OCI-LY1 (cell line): ENCODE measurements at regions not wholly inside any gene's neighbourhood (a gene's known extent, or its start where the extent isn't known, plus 50 kb on each side); places are given as distances from the start of the nearest gene placed in this dataset.

Experiments
- H2AFZ ChIP-seq: fragments of 200-600 bp; sonication (generic), shearing (Covaris generic); 2 replicates; pipeline ENCODE4 v1.6.0; 2014; ENCODE audit warnings: antibody characterized with exemption, mild to moderate bottlenecking, low read length
- H3F3A ChIP-seq: fragments of 200-600 bp; sonication (generic), shearing (Covaris generic); 2 replicates; pipeline ENCODE4 v1.6.0; 2014; ENCODE audit warnings: mild to moderate bottlenecking, antibody characterized with exemption, low read length, moderate library complexity; ENCODE audit not compliant: insufficient read depth
- H3K27ac ChIP-seq: fragments of 200-600 bp; sonication (generic); 2 replicates; pipeline ENCODE4 v1.5.1; 2014; ENCODE audit warnings: low read length, mixed run types, mild to moderate bottlenecking, low read depth; ENCODE audit not compliant: poor library complexity, severe bottlenecking
- H3K27me3 ChIP-seq: fragments of 200-600 bp; sonication (generic); 2 replicates; pipeline ENCODE4 v1.6.0; 2014; ENCODE audit warnings: antibody characterized with exemption, mild to moderate bottlenecking, low read length, moderate library complexity; ENCODE audit not compliant: insufficient read depth
- H3K36me3 ChIP-seq: fragments of 200-600 bp; sonication (generic); 2 replicates; pipeline ENCODE4 v1.6.1; 2014; ENCODE audit warnings: mild to moderate bottlenecking, antibody characterized with exemption, low read length, moderate library complexity, mixed read lengths; ENCODE audit not compliant: insufficient read depth
- H3K4me1 ChIP-seq: fragments of 200-600 bp; sonication (generic); 2 replicates; pipeline ENCODE4 v1.5.1; 2014; ENCODE audit warnings: mild to moderate bottlenecking, low read length, moderate library complexity; ENCODE audit not compliant: insufficient read depth, severe bottlenecking
- H3K4me2 ChIP-seq: fragments of 200-600 bp; sonication (generic), shearing (Covaris generic); 2 replicates; pipeline ENCODE4 v1.6.1; 2014; ENCODE audit warnings: low read length
- H3K4me3 ChIP-seq: fragments of 200-600 bp; sonication (generic); 2 replicates; pipeline ENCODE4 v1.5.1; 2014; ENCODE audit warnings: low read length, low read depth, mild to moderate bottlenecking, mixed read lengths; ENCODE audit not compliant: poor library complexity, severe bottlenecking
- H3K79me2 ChIP-seq: fragments of 200-600 bp; shearing (Covaris generic); 2 replicates; pipeline ENCODE4 v1.6.1; 2016; ENCODE audit warnings: mixed run types, low read length, mixed read lengths; ENCODE audit not compliant: insufficient read depth
- H3K9ac ChIP-seq: fragments of 200-600 bp; sonication (generic), shearing (Covaris generic); 2 replicates; pipeline ENCODE4 v1.6.1; 2014; ENCODE audit warnings: mild to moderate bottlenecking, low read length, mixed read lengths
- H3K9me2 ChIP-seq: fragments of 200-600 bp; sonication (generic), shearing (Covaris generic); 2 replicates; pipeline ENCODE4 v1.6.1; 2014; ENCODE audit warnings: low read depth, mild to moderate bottlenecking, low read length, mixed read lengths
- H3K9me3 ChIP-seq: fragments of 200-600 bp; shearing (Covaris generic); 2 replicates; pipeline ENCODE4 v1.6.1; 2014; ENCODE audit warnings: low read length, mixed read lengths
- H4K20me1 ChIP-seq: fragments of 200-600 bp; sonication (generic), shearing (Covaris generic); 2 replicates; pipeline ENCODE4 v1.6.0; 2016; ENCODE audit warnings: mild to moderate bottlenecking, low read length; ENCODE audit not compliant: insufficient read depth
- EZH2 ChIP-seq: fragments of 200-600 bp; sonication (generic), shearing (Covaris generic); IDR thresholded peaks from 2 replicates; pipeline ENCODE4 v1.8.0; 2017; ENCODE audit warnings: borderline replicate concordance, mixed run types, mild to moderate bottlenecking, antibody characterized with exemption, low read length, moderate library complexity, mixed read lengths
- TF ChIP-seq, protein P1 (sequence below): fragments of 200-600 bp; sonication (generic), shearing (Covaris generic); IDR thresholded peaks from 2 replicates; pipeline ENCODE4 v1.5.1; 2017; ENCODE audit warnings: mild to moderate bottlenecking, antibody characterized with exemption, low read length, moderate library complexity, mixed read lengths

DNA sequence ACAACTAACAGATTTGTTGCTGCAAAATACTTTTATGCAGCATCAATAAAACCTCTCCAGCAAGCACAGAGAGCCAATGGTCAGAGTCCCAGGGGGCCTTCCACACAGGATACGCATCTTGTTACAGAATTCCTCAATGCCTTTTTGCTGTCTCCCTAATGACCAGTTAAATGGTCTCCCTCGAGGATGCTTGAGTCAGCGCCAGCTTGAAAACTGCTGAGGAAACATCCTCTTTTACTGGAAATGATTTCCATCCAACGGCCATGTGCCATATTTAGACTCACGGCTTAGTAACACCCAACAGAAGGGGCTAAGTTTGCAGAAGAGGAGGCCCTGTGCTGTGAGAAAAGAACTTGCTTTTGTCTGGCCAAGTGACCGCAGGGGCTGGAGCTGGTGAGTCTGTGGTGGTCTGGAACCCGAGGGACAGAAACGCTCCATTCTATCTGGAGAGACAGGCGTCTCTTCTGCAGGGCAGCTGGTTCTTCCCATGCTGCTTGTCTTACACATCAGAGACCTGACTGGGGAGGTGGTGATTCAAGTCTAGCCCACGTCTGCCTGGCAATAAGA, 496.4 kb downstream of the SETD4 start:
- no peaks in the 10 kb centered on the region for H3K27me3 ChIP-seq
- no peak overlapping the region for H2AFZ ChIP-seq
- TF ChIP-seq, protein P1, sequence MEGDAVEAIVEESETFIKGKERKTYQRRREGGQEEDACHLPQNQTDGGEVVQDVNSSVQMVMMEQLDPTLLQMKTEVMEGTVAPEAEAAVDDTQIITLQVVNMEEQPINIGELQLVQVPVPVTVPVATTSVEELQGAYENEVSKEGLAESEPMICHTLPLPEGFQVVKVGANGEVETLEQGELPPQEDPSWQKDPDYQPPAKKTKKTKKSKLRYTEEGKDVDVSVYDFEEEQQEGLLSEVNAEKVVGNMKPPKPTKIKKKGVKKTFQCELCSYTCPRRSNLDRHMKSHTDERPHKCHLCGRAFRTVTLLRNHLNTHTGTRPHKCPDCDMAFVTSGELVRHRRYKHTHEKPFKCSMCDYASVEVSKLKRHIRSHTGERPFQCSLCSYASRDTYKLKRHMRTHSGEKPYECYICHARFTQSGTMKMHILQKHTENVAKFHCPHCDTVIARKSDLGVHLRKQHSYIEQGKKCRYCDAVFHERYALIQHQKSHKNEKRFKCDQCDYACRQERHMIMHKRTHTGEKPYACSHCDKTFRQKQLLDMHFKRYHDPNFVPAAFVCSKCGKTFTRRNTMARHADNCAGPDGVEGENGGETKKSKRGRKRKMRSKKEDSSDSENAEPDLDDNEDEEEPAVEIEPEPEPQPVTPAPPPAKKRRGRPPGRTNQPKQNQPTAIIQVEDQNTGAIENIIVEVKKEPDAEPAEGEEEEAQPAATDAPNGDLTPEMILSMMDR, result no peak
- TF ChIP-seq EZH2, result no peak
- H3K9ac ChIP-seq, result no peak overlapping the region
- no peaks in the 10 kb centered on the region for H4K20me1 ChIP-seq
- no peak overlapping the region for H3K4me3 ChIP-seq
- H3K27ac ChIP-seq, result no peak overlapping the region
- no peaks in the 10 kb centered on the region for H3K9me3 ChIP-seq
- no peak overlapping the region for H3K4me2 ChIP-seq
- H3K9me2 ChIP-seq, result no peaks in the 10 kb centered on the region
- no peaks in the 10 kb centered on the region for H3F3A ChIP-seq
- H3K36me3 ChIP-seq, result no peaks in the 10 kb centered on the region
- H3K79me2 ChIP-seq, result no peaks in the 10 kb centered on the region
- no peaks in the 10 kb centered on the region for H3K4me1 ChIP-seq

DNA sequence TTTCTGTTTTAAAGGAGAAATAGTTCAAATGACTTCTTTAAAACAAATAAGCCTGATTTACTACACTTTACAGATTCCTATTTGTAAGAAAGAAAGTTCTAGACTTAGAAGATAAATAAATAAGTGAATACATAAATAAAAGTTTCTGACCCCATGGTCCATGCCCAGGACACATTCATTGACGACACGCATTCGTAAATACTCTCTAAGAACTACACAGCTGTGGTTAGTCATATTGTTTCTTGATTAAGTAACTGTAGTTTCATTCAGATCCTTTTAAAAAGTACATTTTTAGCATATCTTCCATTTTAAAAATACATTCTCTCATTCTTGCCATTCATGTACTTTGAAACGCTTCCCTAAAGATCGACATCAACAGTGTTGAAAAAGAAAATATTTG, 497.4 kb downstream of the SETD4 start:
- Histone ChIP-seq H3K4me3 (no peak overlapping the region), H3K9ac (no peak overlapping the region), H3K27ac (no peak overlapping the region), H3K79me2 (no peaks in the 10 kb centered on the region), H2AFZ (no peak overlapping the region), H3K36me3 (no peaks in the 10 kb centered on the region), H3K4me2 (no peak overlapping the region), H3K4me1 (no peaks in the 10 kb centered on the region), H3K9me3 (no peaks in the 10 kb centered on the region), H4K20me1 (no peaks in the 10 kb centered on the region), H3K27me3 (no peaks in the 10 kb centered on the region), H3F3A (no peaks in the 10 kb centered on the region), H3K9me2 (no peaks in the 10 kb centered on the region)
- no peak for TF ChIP-seq EZH2
- TF ChIP-seq, protein P1, result no peak

DNA sequence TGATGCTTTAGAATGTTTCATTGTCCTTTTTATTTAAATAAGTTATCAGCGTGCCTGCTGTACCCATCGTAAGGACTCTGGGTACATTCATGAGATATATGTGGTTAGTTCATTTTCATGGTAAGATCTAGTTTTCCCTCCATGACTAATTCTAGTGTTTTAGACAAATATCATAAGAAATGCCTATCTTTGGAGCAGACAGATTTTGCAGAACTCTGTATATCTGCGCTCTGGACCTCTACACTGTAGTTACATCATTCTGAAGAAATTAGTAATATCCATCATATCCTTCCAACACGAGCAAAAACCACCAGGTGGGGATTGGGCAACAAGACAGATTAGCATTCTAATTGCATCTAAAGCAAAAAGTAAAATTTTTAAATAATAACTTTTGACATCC, 499.2 kb downstream of the SETD4 start:
- no peak overlapping the region for H3K4me3 ChIP-seq
- H3K9me2 ChIP-seq, result no peaks in the 10 kb centered on the region
- H3K9ac ChIP-seq, result no peak overlapping the region
- no peak overlapping the region for H2AFZ ChIP-seq
- no peaks in the 10 kb centered on the region for H3K9me3 ChIP-seq
- H3K36me3 ChIP-seq, result no peaks in the 10 kb centered on the region
- TF ChIP-seq, protein P1, result no peak
- TF ChIP-seq EZH2, result no peak
- H4K20me1 ChIP-seq, result no peaks in the 10 kb centered on the region
- H3K27ac ChIP-seq, result no peak overlapping the region
- no peaks in the 10 kb centered on the region for H3K4me1 ChIP-seq
- no peaks in the 10 kb centered on the region for H3K27me3 ChIP-seq
- no peaks in the 10 kb centered on the region for H3K79me2 ChIP-seq
- no peaks in the 10 kb centered on the region for H3F3A ChIP-seq
- H3K4me2 ChIP-seq, result no peak overlapping the region
